Fibroblast of lung (primary cell): ENCODE measurements at regions not wholly inside any gene's neighbourhood (a gene's known extent, or its start where the extent isn't known, plus 50 kb on each side); places are given as distances from the start of the nearest gene placed in this dataset.
A peak's percentile ranks its signal among the peaks of the same experiment; 100 is the strongest.

ENCODE experiments used
- DNase-seq, 2 donors: peaks; one replicate each; pipeline versions ENCODE4 v3.0.0 to v3.0.0-alpha.2; 2010; ENCODE audit warnings: low read depth in 2 of 2
- H2AFZ ChIP-seq: 2 replicates; pipeline ENCODE4 v1.5.1; 2012; ENCODE audit warnings: low read length, control low read depth, inconsistent platforms
- H3K27ac ChIP-seq: 2 replicates; pipeline ENCODE4 v1.5.1; 2011; ENCODE audit warnings: low read length, control low read depth; ENCODE audit not compliant: insufficient read depth
- H3K27me3 ChIP-seq: 2 replicates; pipeline ENCODE4 v1.5.1; 2011; ENCODE audit warnings: mild to moderate bottlenecking, low read length; ENCODE audit not compliant: control insufficient read depth, insufficient read depth
- H3K36me3 ChIP-seq: 2 replicates; pipeline ENCODE4 v1.5.1; 2011; ENCODE audit warnings: low read length; ENCODE audit not compliant: control insufficient read depth, insufficient read depth
- H3K4me1 ChIP-seq: 2 replicates; pipeline ENCODE4 v1.5.1; 2011; ENCODE audit warnings: low read length; ENCODE audit not compliant: control insufficient read depth, insufficient read depth; ENCODE audit errors: extremely low read depth
- H3K4me2 ChIP-seq: 2 replicates; pipeline ENCODE4 v1.5.1; 2011; ENCODE audit warnings: low read length, control low read depth; ENCODE audit not compliant: insufficient read depth; ENCODE audit errors: extremely low read depth
- H3K4me3 ChIP-seq, 4 experiments: fragments of 200-600 bp in 1 of 4; sonication (generic) in 1 of 4; replicated peaks in 1 of 4; 2 replicates each; pipeline ENCODE4 v1.5.1; 2011 to 2016; ENCODE audit warnings: low read length in 4 of 4, low read depth in 3 of 4, mild to moderate bottlenecking in 3 of 4, control low read depth in 2 of 4, inconsistent platforms in 1 of 4, mixed read lengths in 1 of 4; ENCODE audit not compliant: insufficient read depth in 1 of 4; ENCODE audit errors: control extremely low read depth in 1 of 4
- H3K79me2 ChIP-seq: 2 replicates; pipeline ENCODE4 v1.5.1; 2012; ENCODE audit warnings: mild to moderate bottlenecking, low read length, inconsistent platforms; ENCODE audit not compliant: control insufficient read depth, insufficient read depth
- H3K9ac ChIP-seq: 2 replicates; pipeline ENCODE4 v1.5.1; 2011; ENCODE audit warnings: mild to moderate bottlenecking, low read length, control low read depth; ENCODE audit not compliant: insufficient read depth
- H3K9me3 ChIP-seq: 2 replicates; pipeline ENCODE4 v1.5.1; 2012; ENCODE audit warnings: low read depth, low read length; ENCODE audit not compliant: control insufficient read depth, insufficient read depth
- H4K20me1 ChIP-seq: 2 replicates; pipeline ENCODE4 v1.5.1; 2011; ENCODE audit warnings: low read length; ENCODE audit not compliant: control insufficient read depth, insufficient read depth; ENCODE audit errors: extremely low read depth
- EZH2 ChIP-seq: IDR thresholded peaks from 2 replicates; pipeline ENCODE4 v1.5.1; 2012; ENCODE audit warnings: low read length, control low read depth, mild to moderate bottlenecking; ENCODE audit errors: missing control alignments
- TF ChIP-seq, protein P1 (sequence below), 2 donors: IDR thresholded peaks in 1 of 2; conservative IDR thresholded peaks in 1 of 2; 1 replicate in 1 of 2; 2 replicates in 1 of 2; pipeline ENCODE4 v1.5.1; 2011 to 2012; ENCODE audit warnings: low read length in 2 of 2, control low read depth in 1 of 2, inconsistent platforms in 1 of 2, low read depth in 1 of 2, mild to moderate bottlenecking in 1 of 2

GRCh38 chr5:7269591-7270274 lies 126.2 kb upstream of the ADCY2 start:
- no peaks in the 10 kb centered on the region for H3K36me3 ChIP-seq
- H3K27ac ChIP-seq, result no peak overlapping the region
- no peaks in the 10 kb centered on the region for H3K79me2 ChIP-seq
- DNase-seq, result no peak
- H3K4me2 ChIP-seq, result no peak overlapping the region
- H3K4me3 ChIP-seq, result no peak overlapping the region
- H4K20me1 ChIP-seq, result no peaks in the 10 kb centered on the region
- no peak overlapping the region for H3K9ac ChIP-seq
- no peak for TF ChIP-seq EZH2
- TF ChIP-seq, protein P1, sequence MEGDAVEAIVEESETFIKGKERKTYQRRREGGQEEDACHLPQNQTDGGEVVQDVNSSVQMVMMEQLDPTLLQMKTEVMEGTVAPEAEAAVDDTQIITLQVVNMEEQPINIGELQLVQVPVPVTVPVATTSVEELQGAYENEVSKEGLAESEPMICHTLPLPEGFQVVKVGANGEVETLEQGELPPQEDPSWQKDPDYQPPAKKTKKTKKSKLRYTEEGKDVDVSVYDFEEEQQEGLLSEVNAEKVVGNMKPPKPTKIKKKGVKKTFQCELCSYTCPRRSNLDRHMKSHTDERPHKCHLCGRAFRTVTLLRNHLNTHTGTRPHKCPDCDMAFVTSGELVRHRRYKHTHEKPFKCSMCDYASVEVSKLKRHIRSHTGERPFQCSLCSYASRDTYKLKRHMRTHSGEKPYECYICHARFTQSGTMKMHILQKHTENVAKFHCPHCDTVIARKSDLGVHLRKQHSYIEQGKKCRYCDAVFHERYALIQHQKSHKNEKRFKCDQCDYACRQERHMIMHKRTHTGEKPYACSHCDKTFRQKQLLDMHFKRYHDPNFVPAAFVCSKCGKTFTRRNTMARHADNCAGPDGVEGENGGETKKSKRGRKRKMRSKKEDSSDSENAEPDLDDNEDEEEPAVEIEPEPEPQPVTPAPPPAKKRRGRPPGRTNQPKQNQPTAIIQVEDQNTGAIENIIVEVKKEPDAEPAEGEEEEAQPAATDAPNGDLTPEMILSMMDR (conservative IDR thresholded peaks at IDR 0.05 in 1 of 2, IDR thresholded peaks at IDR 0.05 in 1 of 2; ENCODE audit: low read depth in 1 of 2, low read length in 2 of 2), result no peak
- H2AFZ ChIP-seq, result no peak overlapping the region
- H3K9me3 ChIP-seq, result no peaks in the 10 kb centered on the region
- no peaks in the 10 kb centered on the region for H3K4me1 ChIP-seq
- no peaks in the 10 kb centered on the region for H3K27me3 ChIP-seq

- no peaks in the 10 kb centered on the region for H3K27me3 ChIP-seq
- no peaks in the 10 kb centered on the region for H3K79me2 ChIP-seq
- no peak overlapping the region for H3K27ac ChIP-seq
- H4K20me1 ChIP-seq, result no peaks in the 10 kb centered on the region
- no peaks in the 10 kb centered on the region for H3K9me3 ChIP-seq
- TF ChIP-seq, protein P1 (conservative IDR thresholded peaks at IDR 0.05 in 1 of 2, IDR thresholded peaks at IDR 0.05 in 1 of 2; ENCODE audit: low read depth in 1 of 2, low read length in 2 of 2), result no peak
- TF ChIP-seq EZH2, result no peak
- H2AFZ ChIP-seq, result no peak overlapping the region
- H3K4me2 ChIP-seq, result no peak overlapping the region
- peak in 1 of 2 donors; percentile 1 for DNase-seq
- no peak overlapping the region for H3K9ac ChIP-seq
- no peaks in the 10 kb centered on the region for H3K4me1 ChIP-seq
- no peaks in the 10 kb centered on the region for H3K36me3 ChIP-seq
- no peak overlapping the region for H3K4me3 ChIP-seq
These were observed 124.4 kb upstream of the ADCY2 start for GRCh38 chr5:7271435-7272084.

GRCh38 chr5:7272408-7272965 lies 123.5 kb upstream of the ADCY2 start:
- no peak overlapping the region for H3K4me3 ChIP-seq
- no peaks in the 10 kb centered on the region for H3K4me1 ChIP-seq
- no peak overlapping the region for H3K4me2 ChIP-seq
- H4K20me1 ChIP-seq, result no peaks in the 10 kb centered on the region
- no peak overlapping the region for H3K27ac ChIP-seq
- H3K27me3 ChIP-seq, result no peaks in the 10 kb centered on the region
- no peak overlapping the region for H3K9ac ChIP-seq
- no peaks in the 10 kb centered on the region for H3K9me3 ChIP-seq
- H3K79me2 ChIP-seq, result no peaks in the 10 kb centered on the region
- no peaks in the 10 kb centered on the region for H3K36me3 ChIP-seq
- DNase-seq, result no peak
- H2AFZ ChIP-seq, result no peak overlapping the region
- no peak for TF ChIP-seq EZH2
- TF ChIP-seq, protein P1 (conservative IDR thresholded peaks at IDR 0.05 in 1 of 2, IDR thresholded peaks at IDR 0.05 in 1 of 2; ENCODE audit: low read depth in 1 of 2, low read length in 2 of 2), result no peak
